DND-41 (cell line): ENCODE measurements at regions not wholly inside any gene's neighbourhood (a gene's known extent, or its start where the extent isn't known, plus 50 kb on each side); places are given as distances from the start of the nearest gene placed in this dataset.

Experiments used
- CTCF ChIP-seq: IDR thresholded peaks from 2 replicates; pipeline ENCODE4 v1.5.1; 2012; ENCODE audit warnings: borderline replicate concordance, low read length, moderate library complexity, mild to moderate bottlenecking; ENCODE audit not compliant: poor library complexity, severe bottlenecking; ENCODE audit errors: extremely low read depth
- EZH2 ChIP-seq: IDR thresholded peaks from 3 replicates; pipeline ENCODE4 v1.6.1; 2012; ENCODE audit warnings: borderline replicate concordance, low read depth, mild to moderate bottlenecking, moderate library complexity, low read length, inconsistent platforms; ENCODE audit not compliant: severe bottlenecking

GRCh38 chr10:131576341-131577177 lies 265.0 kb upstream of the TCERG1L start:
- TF ChIP-seq CTCF (no peak), EZH2 (no peak)
